ENCODE measurements at regions not wholly inside any gene's neighbourhood (a gene's known extent, or its start where the extent isn't known, plus 50 kb on each side); places are given as distances from the start of the nearest gene placed in this dataset.

- no peaks in the 10 kb centered on the region for H3K27me3 ChIP-seq (ENCODE audit: control insufficient read depth, insufficient read depth, low read length)
- WGBS, 2 experiments (ENCODE audit: extremely low coverage in 2 of 2, insufficient read length in 1 of 2): 20% methylated on average over 1 of the region's 10 CpGs; no CpG with 5 or more reads in 1 of the 2 experiments
- H4K20me1 ChIP-seq (ENCODE audit: insufficient read depth, low read length): no peaks in the 10 kb centered on the region
- H2BK5ac ChIP-seq (ENCODE audit: low read depth, low read length, poor library complexity, severe bottlenecking): peak overlapping the region; percentile 81
- peak overlapping the region; percentile 90 for H3K56ac ChIP-seq (ENCODE audit: extremely low read depth, insufficient read depth, low read length)
- dilution Hi-C loops (cut with HindIII; ENCODE audit: low sequenced_read_pairs, unreplicated experiment): no loop called here
- H3K79me1 ChIP-seq (ENCODE audit: low read depth in 1 of 2, low read length in 2 of 2): no peaks in the 10 kb centered on the region
- peak overlapping the region; percentile 93 for H3K4ac ChIP-seq (ENCODE audit: low read depth, low read length)
- BruUV-seq (replicated peaks): no TSS peak
- peak overlapping the region; percentile 95 for H3K18ac ChIP-seq (ENCODE audit: low read depth, low read length)
- ChIA-PET CTCF (interaction anchor here (1.2 kb wide), 1 partner anchor 19 kb away, joined by 4 read pairs; no protein-coding TSS in a partner anchor), POLR2A (ENCODE audit: unreplicated experiment) (no interaction called here)
- peak overlapping the region; percentile 69 for H2AK9ac ChIP-seq (replicated peaks; ENCODE audit: low read depth, low read length, poor library complexity)
- peak overlapping the region; percentile 97 for H2BK120ac ChIP-seq (ENCODE audit: low read depth, low read length)
- H2BK15ac ChIP-seq (ENCODE audit: low read depth, low read length): peak overlapping the region; percentile 66; the same call in 2 of the 3 replicates
- no peak overlapping the region for H3K4me3 ChIP-seq (ENCODE audit: insufficient read depth, low read depth, low read length)
- peaks cover 30% of the 10 kb centered on the region for H3K4me1 ChIP-seq (ENCODE audit: control insufficient read depth, insufficient read depth, low read length)
- peak overlapping the region; percentile 92; the same call in 1 of the 2 replicates for H4K5ac ChIP-seq (ENCODE audit: low read depth, low read length)
- peak overlapping the region; percentile 96 for H4K91ac ChIP-seq (ENCODE audit: insufficient read depth, low read depth, low read length)
- DNase-seq (peak; percentile 37), ATAC-seq (ENCODE audit: low read depth) (peak; percentile 21; the same call in 1 of the 2 replicates)
- peak overlapping the region; percentile 87 for H3K27ac ChIP-seq (ENCODE audit: insufficient read depth, low read length)
- peak overlapping the region; percentile 8; the same call in 1 of the 2 replicates for H3K4me2 ChIP-seq (ENCODE audit: low read depth, low read length)
- in situ Hi-C loops (cut with MboI; ENCODE audit: low sequenced_read_pairs): no loop called here
- H3K36me3 ChIP-seq (ENCODE audit: control insufficient read depth, insufficient read depth, low read length): no peaks in the 10 kb centered on the region
- H3K23ac ChIP-seq (ENCODE audit: low read depth, low read length): peak overlapping the region; percentile 93
- peak overlapping the region; percentile 50 for H2AFZ ChIP-seq (replicated peaks; ENCODE audit: low read length, poor library complexity)
- H3K9ac ChIP-seq (ENCODE audit: low read depth, low read length): peak overlapping the region; percentile 16; the same call in 1 of the 2 replicates
- peaks cover 13% of the 10 kb centered on the region for H3K9me1 ChIP-seq (ENCODE audit: insufficient read depth, low read length)
- no peaks in the 10 kb centered on the region for H3K9me3 ChIP-seq (ENCODE audit: control insufficient read depth, insufficient read depth, low read length)
- H2AK5ac ChIP-seq (ENCODE audit: low read depth, low read length): peak overlapping the region; percentile 84
- H2BK20ac ChIP-seq (ENCODE audit: low read depth, low read length): peak overlapping the region; percentile 94
- intact Hi-C loops (cut with micrococcal nuclease): no loop called here
- peak overlapping the region; percentile 84 for H3K14ac ChIP-seq (replicated peaks; ENCODE audit: low read depth, low read length)
- peak overlapping the region; percentile 69 to 92 for H4K8ac ChIP-seq (ENCODE audit: low read depth in 2 of 2, low read length in 2 of 2)
- TF ChIP-seq USF2 (IDR thresholded peaks at IDR 0.05; ENCODE audit: low read depth, low read length): no peak
- no peak for TF ChIP-seq NFE2L2 (IDR thresholded peaks at IDR 0.05; ENCODE audit: low read depth, low read length)
- TF ChIP-seq RFX5 (IDR thresholded peaks at IDR 0.05; ENCODE audit: low read depth, low read length): no peak
- no peak for TF ChIP-seq POLR2A (IDR thresholded peaks at IDR 0.05; ENCODE audit: low read depth, low read length)
- TF ChIP-seq CTCF (conservative IDR thresholded peaks at IDR 0.05; ENCODE audit: low read depth, low read length): no peak
- TF ChIP-seq MAZ (IDR thresholded peaks at IDR 0.05; ENCODE audit: borderline replicate concordance, low read depth, low read length): no peak
- no peak for TF ChIP-seq ELK1 (IDR thresholded peaks at IDR 0.05; ENCODE audit: borderline replicate concordance, low read depth, low read length)
- TF ChIP-seq RAD21 (IDR thresholded peaks at IDR 0.05; ENCODE audit: low read length): no peak
- no peak for TF ChIP-seq MAFK (IDR thresholded peaks at IDR 0.05; ENCODE audit: low read depth, low read length)
- no peak for TF ChIP-seq MXI1 (IDR thresholded peaks at IDR 0.05; ENCODE audit: borderline replicate concordance, low read depth, low read length)
- no peak for TF ChIP-seq RCOR1 (IDR thresholded peaks at IDR 0.05; ENCODE audit: insufficient replicate concordance, low read length)
- no peak for TF ChIP-seq BHLHE40 (IDR thresholded peaks at IDR 0.05; ENCODE audit: low read depth, low read length)
- TF ChIP-seq CEBPB (IDR thresholded peaks at IDR 0.05; ENCODE audit: low read depth, low read length): no peak
- no peak for TF ChIP-seq SMC3 (IDR thresholded peaks at IDR 0.05; ENCODE audit: low read depth, low read length)
Observed at GRCh38 chr4:83851261-83852084, 315.6 kb downstream of the GPAT3 start.

Data from IMR-90 (cell line).